ENCODE measurements at regions not wholly inside any gene's neighbourhood (a gene's known extent, or its start where the extent isn't known, plus 50 kb on each side); places are given as distances from the start of the nearest gene placed in this dataset.
"Not testable (repeated sequence)": the region's sequence is repeated elsewhere in the genome, so short reads cannot be mapped to it uniquely, and the experiment has no call there.

GRCh38 chr13:55981381-55981780 is 1159.3 kb upstream of the PRR20A start:
- DNase-seq (ENCODE audit: low spot score): no peak

DNA sequence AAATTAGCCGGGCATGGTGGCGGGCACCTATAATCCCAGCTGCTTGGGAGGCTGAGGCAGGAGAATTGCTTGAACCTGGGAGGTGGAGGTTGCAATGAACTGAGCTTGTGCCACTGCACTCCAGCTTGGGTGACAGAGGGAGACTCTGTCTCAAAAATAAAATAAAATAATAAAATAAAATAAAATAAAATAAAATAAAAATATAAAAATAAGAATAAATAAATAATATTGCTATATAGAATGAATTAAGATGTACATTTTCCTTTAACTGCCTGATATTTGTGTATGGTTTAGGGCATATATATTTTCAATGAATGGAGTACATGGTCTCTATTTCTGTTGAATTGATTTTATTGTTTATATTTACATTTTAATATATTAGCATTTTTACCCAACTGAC is 1156.7 kb upstream of the PRR20A start:
- DNase-seq (ENCODE audit: low spot score): not testable (repeated sequence)

- no peak for DNase-seq (ENCODE audit: low spot score)
Measured at GRCh38 chr13:55990631-55991030, 1150.1 kb upstream of the PRR20A start.

- no peak for DNase-seq (ENCODE audit: low spot score)
Measured at GRCh38 chr13:55991666-55992065, 1149.1 kb upstream of the PRR20A start.

DNA sequence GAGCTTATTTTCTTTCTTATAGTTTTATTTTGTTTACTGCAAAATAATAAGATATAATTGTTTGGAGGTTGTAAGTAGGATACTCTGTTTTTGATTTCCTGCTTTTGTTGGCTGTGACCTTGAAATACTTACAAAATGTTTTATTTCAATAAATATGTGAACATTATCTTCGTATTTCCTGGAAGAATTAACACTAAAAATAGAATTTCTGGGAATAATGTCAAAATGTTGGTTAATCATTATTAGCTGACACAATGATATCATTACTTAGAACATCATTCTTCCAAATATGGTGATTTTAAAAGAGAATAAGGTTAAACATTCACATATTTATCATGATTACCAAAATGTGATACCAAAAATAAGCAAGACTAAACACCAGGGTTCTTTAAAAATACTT is 1148.6 kb upstream of the PRR20A start:
- DNase-seq (ENCODE audit: low spot score): no peak

GRCh38 chr13:55999709-56000108 is 1141.0 kb upstream of the PRR20A start:
- no peak for DNase-seq (ENCODE audit: low spot score)

- DNase-seq (ENCODE audit: low spot score): no peak
Measured at GRCh38 chr13:56009418-56009817, 1131.3 kb upstream of the PRR20A start.

- no peak for DNase-seq (ENCODE audit: low spot score)
Measured at GRCh38 chr13:56012644-56013043, 1128.1 kb upstream of the PRR20A start.

GRCh38 chr13:56015919-56016318 is 1124.8 kb upstream of the PRR20A start:
- no peak for DNase-seq (ENCODE audit: low spot score)

DNA sequence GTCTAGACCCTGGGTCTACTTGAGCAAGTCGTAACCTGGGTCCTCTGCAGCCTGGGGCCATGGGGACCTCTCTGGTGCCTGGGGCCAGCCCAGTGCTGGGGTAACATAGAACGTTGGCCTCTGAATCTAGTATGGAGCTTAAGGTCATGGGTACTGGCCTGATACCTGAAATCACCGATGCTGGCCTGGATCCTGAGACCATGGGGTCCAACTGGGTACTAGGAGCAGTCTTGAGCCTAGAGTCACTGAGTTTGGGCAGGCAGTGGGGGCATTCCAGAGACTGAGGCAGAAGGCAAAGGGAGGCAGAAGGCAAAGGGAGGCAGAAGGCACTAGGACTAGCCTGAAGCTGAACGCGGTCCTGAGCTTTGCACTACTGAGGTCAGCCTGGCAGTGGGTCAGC is 1121.1 kb upstream of the PRR20A start:
- no peak for DNase-seq (ENCODE audit: low spot score)

- no peak for DNase-seq (ENCODE audit: low spot score)
Measured at GRCh38 chr13:56020425-56020824, 1120.3 kb upstream of the PRR20A start.

GRCh38 chr13:56039992-56040391 is 1100.7 kb upstream of the PRR20A start:
- no peak for DNase-seq (ENCODE audit: low spot score)

GRCh38 chr13:56066321-56066720 is 1074.4 kb upstream of the PRR20A start:
- DNase-seq (ENCODE audit: low spot score): peak; percentile 3

GRCh38 chr13:56102641-56103040 is 1038.1 kb upstream of the PRR20A start:
- DNase-seq (ENCODE audit: low spot score): no peak

GRCh38 chr13:56110751-56111150 is 1030.0 kb upstream of the PRR20A start:
- no peak for DNase-seq (ENCODE audit: low spot score)

DNA sequence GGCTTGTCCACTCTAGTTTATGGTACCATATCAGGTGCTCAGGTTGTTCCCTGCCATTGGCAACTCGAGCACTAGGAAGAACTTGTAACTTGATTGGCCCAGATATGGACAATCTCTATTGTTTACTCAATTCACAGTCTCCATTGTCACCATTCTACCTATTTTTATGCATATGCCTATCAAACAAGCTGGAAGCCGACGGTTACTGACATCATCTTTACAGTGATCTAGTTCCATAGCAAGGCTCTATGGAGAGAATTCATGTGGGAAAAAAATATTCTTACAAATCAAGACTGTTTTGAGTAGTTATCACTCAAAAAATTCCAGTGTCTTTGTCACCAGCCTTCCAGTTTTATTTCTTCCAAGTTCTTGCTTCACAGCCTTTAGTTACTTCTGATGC is 1006.2 kb upstream of the PRR20A start:
- no peak for DNase-seq (ENCODE audit: low spot score)

DNA sequence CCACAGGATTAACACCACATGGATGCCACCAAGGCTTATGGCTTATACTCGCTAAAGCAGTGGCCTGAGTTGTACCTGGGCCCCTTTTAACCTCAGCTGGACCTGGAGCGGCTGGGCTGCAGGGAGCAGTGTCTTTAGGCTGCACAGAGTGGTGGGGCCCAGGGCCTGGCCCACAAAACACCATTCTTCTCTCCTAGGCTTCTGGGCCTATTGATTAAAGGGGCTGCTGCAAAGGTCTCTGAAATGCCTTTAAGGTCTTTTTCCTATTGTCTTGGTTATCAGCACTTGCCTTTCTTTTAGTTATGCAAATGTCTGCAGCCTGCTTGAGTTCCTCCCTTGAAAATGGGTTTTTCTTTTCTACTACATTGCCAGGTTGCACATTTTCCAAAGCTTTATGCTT is 973.9 kb upstream of the PRR20A start:
- no peak for DNase-seq (ENCODE audit: low spot score)

- no peak for DNase-seq (ENCODE audit: low spot score)
Measured at GRCh38 chr13:56168581-56168980, 972.1 kb upstream of the PRR20A start.

- no peak for DNase-seq (ENCODE audit: low spot score)
Measured at GRCh38 chr13:56173346-56173745, 967.4 kb upstream of the PRR20A start.

- DNase-seq (ENCODE audit: low spot score): no peak
Measured at GRCh38 chr13:56182598-56182997, 958.1 kb upstream of the PRR20A start.

DNA sequence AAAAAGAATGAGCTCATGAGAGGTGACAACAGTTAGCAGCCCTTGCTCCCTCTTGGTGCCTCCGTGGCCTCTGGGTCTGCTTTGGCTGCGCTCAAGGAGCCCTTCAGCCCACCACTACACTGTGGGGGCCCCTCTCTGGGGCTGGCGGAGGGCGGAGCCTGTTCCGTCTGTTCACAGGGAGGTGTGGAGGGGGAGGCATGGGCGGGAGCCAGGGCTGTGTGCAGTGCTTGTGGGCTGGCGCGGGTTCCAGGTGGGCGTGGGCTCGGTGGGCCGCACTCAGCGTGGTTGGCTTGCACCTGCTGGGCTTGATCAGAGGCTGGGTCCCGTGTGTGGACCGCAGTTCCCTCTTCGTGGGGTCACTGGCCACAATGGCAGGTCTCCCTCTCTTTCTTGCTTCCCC is 953.4 kb upstream of the PRR20A start:
- no peak for DNase-seq (ENCODE audit: low spot score)

GRCh38 chr13:56188582-56188981 is 952.1 kb upstream of the PRR20A start:
- DNase-seq (ENCODE audit: low spot score): not testable (repeated sequence)

DNA sequence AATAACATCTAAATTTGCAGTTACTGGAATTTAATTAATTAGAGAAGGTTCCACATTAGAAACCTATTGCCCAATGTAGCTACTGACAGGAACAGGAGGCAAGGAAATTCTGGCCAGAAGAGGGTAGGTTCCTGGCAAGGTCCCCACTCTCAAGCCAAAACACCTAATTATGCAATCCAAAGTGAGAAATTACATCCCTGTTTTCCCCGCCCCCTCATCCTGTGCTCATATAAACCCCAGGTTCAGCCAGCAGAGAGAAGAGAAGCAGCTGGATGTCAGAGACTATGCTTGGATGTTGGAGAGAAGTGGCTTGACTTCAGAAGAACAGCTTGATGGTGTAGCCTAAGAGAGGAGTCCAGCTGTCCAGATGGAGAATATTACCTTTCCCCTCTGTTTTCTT is 951.3 kb upstream of the PRR20A start:
- no peak for DNase-seq (ENCODE audit: low spot score)

GRCh38 chr13:56189978-56190377 is 950.7 kb upstream of the PRR20A start:
- DNase-seq (ENCODE audit: low spot score): no peak

DNA sequence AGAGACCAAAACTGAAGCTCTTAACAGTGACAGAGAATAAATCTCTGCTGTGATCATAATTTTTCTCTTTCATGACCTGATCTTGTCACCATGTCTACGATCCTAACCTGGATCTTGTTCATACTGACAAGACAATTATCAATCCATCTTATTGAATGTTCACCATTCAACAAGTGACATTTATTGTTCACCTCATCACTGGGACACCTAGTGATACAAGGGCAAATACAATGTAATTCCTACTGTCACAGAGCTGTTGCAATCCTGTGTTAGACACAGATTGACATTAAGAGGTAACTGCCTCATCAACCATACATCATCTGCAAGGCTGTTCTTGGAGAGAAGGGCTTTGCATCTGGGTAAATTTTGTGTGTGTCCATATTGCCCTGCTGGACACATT is 942.4 kb upstream of the PRR20A start:
- no peak for DNase-seq (ENCODE audit: low spot score)

All from globus pallidus (tissue), 1 donor.